A673 (cell line): ENCODE measurements at regions not wholly inside any gene's neighbourhood (a gene's known extent, or its start where the extent isn't known, plus 50 kb on each side); places are given as distances from the start of the nearest gene placed in this dataset.

Experiments
- EZH2 ChIP-seq: fragments of 200-600 bp; sonication (generic); IDR thresholded peaks from 2 replicates; pipeline ENCODE4 v1.6.1; 2017; ENCODE audit warnings: borderline replicate concordance, low read depth, mild to moderate bottlenecking, mixed read lengths, antibody characterized with exemption, low read length; ENCODE audit not compliant: poor library complexity, severe bottlenecking
- TF ChIP-seq, protein P1 (sequence below): fragments of 300-800, 200-600 bp; sonication (generic); conservative IDR thresholded peaks from 2 replicates; pipeline ENCODE4 v1.5.1; 2017; ENCODE audit warnings: low read depth, mild to moderate bottlenecking, antibody characterized with exemption, low read length, moderate library complexity, mixed read lengths

DNA sequence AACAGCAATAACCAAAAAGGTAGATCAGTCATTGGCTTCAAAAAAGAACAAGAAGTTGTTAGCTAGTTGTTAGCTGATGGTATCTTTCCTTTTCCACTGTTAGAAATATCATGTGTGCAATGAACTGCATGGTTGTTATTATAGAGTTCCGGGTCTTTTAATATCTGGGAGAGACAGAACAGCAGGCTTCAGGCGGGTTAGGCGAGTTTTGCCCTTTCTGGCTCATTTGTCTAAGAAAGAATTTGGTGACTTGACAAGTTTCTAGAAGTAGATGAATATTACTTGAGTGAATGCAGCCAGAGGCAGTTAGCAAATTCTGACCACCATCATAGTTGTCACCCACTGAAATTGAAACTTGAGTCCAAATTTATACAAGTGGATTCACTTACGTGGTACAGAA is 88.9 kb upstream of the MID1 start:
- no peak for TF ChIP-seq EZH2
- TF ChIP-seq, protein P1, sequence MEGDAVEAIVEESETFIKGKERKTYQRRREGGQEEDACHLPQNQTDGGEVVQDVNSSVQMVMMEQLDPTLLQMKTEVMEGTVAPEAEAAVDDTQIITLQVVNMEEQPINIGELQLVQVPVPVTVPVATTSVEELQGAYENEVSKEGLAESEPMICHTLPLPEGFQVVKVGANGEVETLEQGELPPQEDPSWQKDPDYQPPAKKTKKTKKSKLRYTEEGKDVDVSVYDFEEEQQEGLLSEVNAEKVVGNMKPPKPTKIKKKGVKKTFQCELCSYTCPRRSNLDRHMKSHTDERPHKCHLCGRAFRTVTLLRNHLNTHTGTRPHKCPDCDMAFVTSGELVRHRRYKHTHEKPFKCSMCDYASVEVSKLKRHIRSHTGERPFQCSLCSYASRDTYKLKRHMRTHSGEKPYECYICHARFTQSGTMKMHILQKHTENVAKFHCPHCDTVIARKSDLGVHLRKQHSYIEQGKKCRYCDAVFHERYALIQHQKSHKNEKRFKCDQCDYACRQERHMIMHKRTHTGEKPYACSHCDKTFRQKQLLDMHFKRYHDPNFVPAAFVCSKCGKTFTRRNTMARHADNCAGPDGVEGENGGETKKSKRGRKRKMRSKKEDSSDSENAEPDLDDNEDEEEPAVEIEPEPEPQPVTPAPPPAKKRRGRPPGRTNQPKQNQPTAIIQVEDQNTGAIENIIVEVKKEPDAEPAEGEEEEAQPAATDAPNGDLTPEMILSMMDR = no peak
